Colonic mucosa (tissue), 4 donors: ENCODE measurements at regions not wholly inside any gene's neighbourhood (a gene's known extent, or its start where the extent isn't known, plus 50 kb on each side); places are given as distances from the start of the nearest gene placed in this dataset.

Source experiments
- DNase-seq: peaks from one replicate; pipeline ENCODE4 v3.0.0-alpha.2; 2020
- H3K27ac ChIP-seq: fragments of 200-600 bp; one replicate; pipeline ENCODE4 v1.8.0; 2021
- H3K27me3 ChIP-seq: fragments of 200-600 bp; one replicate; pipeline ENCODE4 v1.8.0; 2021
- H3K36me3 ChIP-seq: fragments of 200-600 bp; one replicate; pipeline ENCODE4 v1.8.0; 2021
- H3K4me1 ChIP-seq: fragments of 200-600 bp; one replicate; pipeline ENCODE4 v1.8.0; 2021; ENCODE audit warnings: mild to moderate bottlenecking
- H3K4me3 ChIP-seq: fragments of 200-600 bp; one replicate; pipeline ENCODE4 v1.8.0; 2021
- H3K9ac ChIP-seq, 2 donors: one replicate each; pipeline ENCODE4 v1.7.0; 2013; ENCODE audit warnings: control low read depth in 2 of 2, low read depth in 2 of 2, low read length in 2 of 2
- H3K9me3 ChIP-seq: fragments of 200-600 bp; one replicate; pipeline ENCODE4 v1.8.0; 2021
- CTCF ChIP-seq: fragments of 200-600 bp; IDR thresholded peaks from one replicate; pipeline ENCODE4 v1.8.0; 2022; ENCODE audit warnings: antibody characterized with exemption, mild to moderate bottlenecking
- intact Hi-C: fragments of 100-400 bp; cut with DNase I; formaldehyde crosslinking; loops from one replicate; pipeline ENCODE4 v1.14.1; 2022
- donor health status: healthy.
- donor health status: DM: no; HTN: no; CAD: no.
- donor health status: DM: no; HTN: no; CAD: no.

DNA sequence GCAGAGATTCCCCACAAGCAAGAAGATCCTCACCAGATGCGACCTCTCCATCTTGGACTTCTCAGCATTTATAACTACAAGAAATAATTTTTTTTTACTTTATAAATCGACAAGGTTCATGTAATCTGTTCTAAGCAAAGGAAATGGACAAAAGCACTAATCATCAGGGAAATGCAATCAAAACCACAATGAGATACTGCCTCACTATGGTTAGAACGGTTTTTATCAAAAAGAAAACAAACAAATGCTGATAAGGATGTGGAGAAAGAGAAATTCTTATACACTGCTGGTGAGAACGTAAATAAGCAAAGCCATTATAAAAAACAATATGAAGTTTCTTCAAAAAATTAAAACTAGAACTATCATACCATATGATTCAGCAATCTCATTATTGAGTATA is 1382.6 kb downstream of the ARAP2 start:
- intact Hi-C loops = no loop called here
- Histone ChIP-seq H3K4me1 (no peaks in the 10 kb centered on the region), H3K9me3 (no peaks in the 10 kb centered on the region), H3K4me3 (no peak overlapping the region), H3K27ac (no peak overlapping the region), H3K9ac (no peak overlapping the region), H3K36me3 (no peaks in the 10 kb centered on the region), H3K27me3 (no peaks in the 10 kb centered on the region)
- DNase-seq = no peak
- no peak for TF ChIP-seq CTCF

- intact Hi-C loops = no loop called here
- DNase-seq = no peak
- Histone ChIP-seq H3K27ac (no peak overlapping the region), H3K9me3 (no peaks in the 10 kb centered on the region), H3K4me3 (no peak overlapping the region), H3K27me3 (no peaks in the 10 kb centered on the region), H3K9ac (no peak overlapping the region), H3K4me1 (no peaks in the 10 kb centered on the region), H3K36me3 (no peaks in the 10 kb centered on the region)
- TF ChIP-seq CTCF = no peak
Observed at GRCh38 chr4:34878961-34879360, 1365.4 kb downstream of the ARAP2 start.

GRCh38 chr4:34880246-34880645 is 1364.1 kb downstream of the ARAP2 start:
- H3K36me3 ChIP-seq = no peaks in the 10 kb centered on the region
- no peak for DNase-seq
- H3K4me3 ChIP-seq = no peak overlapping the region
- TF ChIP-seq CTCF = no peak
- H3K4me1 ChIP-seq = no peaks in the 10 kb centered on the region
- H3K27ac ChIP-seq = no peak overlapping the region
- intact Hi-C loops = no loop called here
- H3K9me3 ChIP-seq = no peaks in the 10 kb centered on the region
- no peak overlapping the region for H3K9ac ChIP-seq
- no peaks in the 10 kb centered on the region for H3K27me3 ChIP-seq

GRCh38 chr4:34891892-34892291 is 1352.4 kb downstream of the ARAP2 start:
- Histone ChIP-seq H3K9me3 (no peaks in the 10 kb centered on the region), H3K27ac (no peak overlapping the region), H3K4me1 (no peaks in the 10 kb centered on the region), H3K27me3 (no peaks in the 10 kb centered on the region), H3K36me3 (no peaks in the 10 kb centered on the region), H3K4me3 (no peak overlapping the region), H3K9ac (no peak overlapping the region)
- intact Hi-C loops = no loop called here
- no peak for DNase-seq
- TF ChIP-seq CTCF = no peak

- Histone ChIP-seq H3K9me3 (no peaks in the 10 kb centered on the region), H3K36me3 (no peaks in the 10 kb centered on the region), H3K4me1 (no peaks in the 10 kb centered on the region), H3K9ac (no peak overlapping the region), H3K27ac (no peak overlapping the region), H3K27me3 (no peaks in the 10 kb centered on the region), H3K4me3 (no peak overlapping the region)
- intact Hi-C loops = no loop called here
- TF ChIP-seq CTCF = no peak
- no peak for DNase-seq
Observed at GRCh38 chr4:34893382-34893781, 1350.9 kb downstream of the ARAP2 start.

DNA sequence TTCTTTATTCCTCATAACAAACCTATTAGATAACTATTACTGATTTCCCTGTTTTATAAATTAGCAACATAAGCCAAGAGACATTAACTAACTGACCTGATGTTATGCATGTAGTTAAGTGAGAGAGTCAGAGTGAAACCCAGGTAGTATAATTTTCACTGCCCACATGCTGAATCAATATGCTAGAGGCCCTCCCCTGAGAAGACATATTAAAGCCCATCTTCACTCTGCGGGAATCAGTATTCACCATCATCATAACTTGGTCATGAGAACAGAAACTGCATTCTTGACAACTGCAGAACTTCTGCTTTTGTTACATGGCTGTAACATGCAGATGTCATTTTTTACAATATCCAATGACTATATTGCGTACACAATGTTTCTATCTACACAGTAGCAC is 1324.3 kb downstream of the ARAP2 start:
- TF ChIP-seq CTCF = no peak
- H3K4me3 ChIP-seq = no peak overlapping the region

More for the DNA sequence above, 1324.3 kb downstream of the ARAP2 start:
- H3K27me3 ChIP-seq = no peaks in the 10 kb centered on the region
- no peaks in the 10 kb centered on the region for H3K36me3 ChIP-seq
- intact Hi-C loops = no loop called here
- no peak overlapping the region for H3K9ac ChIP-seq
- DNase-seq = no peak
- no peak overlapping the region for H3K27ac ChIP-seq
- no peaks in the 10 kb centered on the region for H3K4me1 ChIP-seq
- H3K9me3 ChIP-seq = no peaks in the 10 kb centered on the region
